Left hindlimb (tissue), 1 donor: ENCODE measurements at regions not wholly inside any gene's neighbourhood (a gene's known extent, or its start where the extent isn't known, plus 50 kb on each side); places are given as distances from the start of the nearest gene placed in this dataset.
"Not testable (repeated sequence)": the region's sequence is repeated elsewhere in the genome, so short reads cannot be mapped to it uniquely, and the experiment has no call there.

Experiments
- DNase-seq: peaks from one replicate; pipeline ENCODE4 v3.0.0-alpha.2; 2018

DNA sequence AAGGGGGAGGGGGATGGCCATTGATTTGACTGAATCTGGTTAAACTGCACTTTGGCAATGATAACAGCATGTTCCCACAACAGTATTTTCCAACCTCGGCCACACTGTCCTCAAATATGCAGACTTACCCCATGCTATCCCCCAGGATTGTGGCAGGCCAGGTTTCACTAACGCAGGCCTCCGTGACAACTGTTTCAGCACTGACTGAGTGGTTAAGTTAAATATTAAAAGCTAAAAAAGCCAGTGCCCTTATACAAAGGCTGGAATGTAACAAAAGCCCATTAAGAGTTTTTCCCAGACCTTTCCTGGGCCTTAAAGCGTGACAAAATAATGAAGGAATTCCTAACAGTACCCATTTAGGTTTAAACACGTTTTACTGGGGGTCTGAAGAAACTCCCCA, 202.9 kb downstream of the USP25 start:
- no peak for DNase-seq

DNA sequence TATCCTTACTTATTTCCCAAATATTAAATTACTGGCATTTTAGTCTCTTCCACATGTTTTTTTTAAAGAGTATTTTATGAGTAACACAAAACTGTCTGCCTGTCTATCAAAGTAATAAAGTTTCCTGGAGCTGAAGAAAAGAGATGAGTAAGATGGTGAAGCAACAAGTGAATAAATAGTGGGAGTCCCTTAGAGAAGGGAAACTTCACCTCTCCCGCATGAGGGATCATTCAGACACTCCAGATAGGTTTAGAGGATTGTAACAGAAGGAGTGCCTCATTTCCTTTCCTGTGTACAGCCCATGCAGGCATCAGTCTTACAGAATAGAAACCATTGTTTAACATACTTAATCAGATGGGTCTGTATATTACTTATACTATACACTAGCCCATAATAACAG, 205.7 kb downstream of the USP25 start:
- DNase-seq = no peak

DNA sequence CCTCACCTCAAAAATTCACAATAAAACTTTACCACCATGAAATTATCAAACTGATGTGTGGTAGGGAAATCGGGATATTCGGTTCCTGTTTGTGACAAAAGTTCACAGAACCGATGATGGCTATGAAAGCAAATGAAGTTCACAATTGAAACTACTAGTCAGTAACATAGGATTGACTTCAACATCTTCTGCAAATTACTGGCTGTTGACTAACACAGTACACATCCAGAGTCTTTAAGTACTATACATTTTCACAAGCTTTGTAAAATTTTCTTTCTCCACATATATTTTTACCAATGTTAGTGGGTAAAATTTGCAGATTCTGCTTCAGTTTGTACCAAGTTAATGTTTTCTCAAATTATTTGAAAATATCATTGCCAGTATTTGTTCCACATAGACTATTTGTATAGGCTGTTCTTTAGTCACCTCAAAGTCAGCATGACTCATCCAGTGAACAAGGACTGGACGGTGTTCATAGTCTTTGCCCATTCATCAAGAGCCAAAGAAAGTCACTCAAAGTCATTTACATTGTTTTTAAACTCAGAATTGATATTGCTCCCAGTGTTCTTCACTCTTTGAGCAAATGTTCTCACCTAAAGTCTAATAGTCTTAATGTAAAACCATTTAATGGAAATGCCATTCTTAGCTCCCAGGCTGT, 213.4 kb downstream of the USP25 start:
- DNase-seq = no peak

- DNase-seq = no peak
Observed at GRCh38 chr21:15947677-15948076, 217.9 kb downstream of the USP25 start.

GRCh38 chr21:15953551-15954116, 223.9 kb downstream of the USP25 start:
- DNase-seq = no peak

GRCh38 chr21:15964236-15964855, 234.6 kb downstream of the USP25 start:
- peak; percentile 44 for DNase-seq

DNA sequence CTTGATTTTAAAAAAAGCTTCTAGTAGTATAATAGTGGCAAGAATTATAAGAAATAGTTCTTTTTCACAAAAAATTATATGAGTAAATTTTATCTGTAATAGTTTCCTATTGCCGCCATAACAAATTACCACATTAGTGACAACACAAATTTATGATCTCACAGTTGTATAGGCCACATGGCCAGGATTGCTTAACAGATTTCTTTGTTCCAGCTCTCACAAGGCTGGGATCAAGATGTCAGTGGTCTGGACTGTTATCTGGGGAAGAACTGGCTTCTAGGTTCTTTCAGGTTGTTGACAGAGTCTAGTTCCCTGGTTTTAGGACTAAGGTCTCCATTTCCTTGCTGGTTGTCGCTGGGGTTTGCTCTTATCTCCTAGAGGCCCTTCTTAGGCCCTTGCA, 236.4 kb downstream of the USP25 start:
- no peak for DNase-seq

DNA sequence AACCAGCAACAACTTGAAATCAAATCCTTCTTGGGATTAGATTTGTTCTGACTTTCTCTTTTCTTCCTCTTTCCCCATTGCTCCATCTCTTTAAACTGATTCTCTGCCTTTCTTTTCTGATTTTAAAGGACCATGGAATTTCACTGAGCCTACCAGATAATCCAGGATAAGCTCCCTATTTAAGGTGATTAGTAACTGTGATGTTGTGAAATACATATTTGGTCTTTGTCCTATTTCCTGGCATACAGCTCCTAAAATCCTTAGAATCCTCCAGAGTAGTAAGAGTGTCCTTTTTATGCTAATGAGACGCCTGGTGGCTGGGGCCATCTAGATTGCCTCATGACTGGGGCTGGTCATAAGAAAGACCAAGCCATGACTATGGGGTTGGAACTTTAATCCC, 236.9 kb downstream of the USP25 start:
- no peak for DNase-seq

DNA sequence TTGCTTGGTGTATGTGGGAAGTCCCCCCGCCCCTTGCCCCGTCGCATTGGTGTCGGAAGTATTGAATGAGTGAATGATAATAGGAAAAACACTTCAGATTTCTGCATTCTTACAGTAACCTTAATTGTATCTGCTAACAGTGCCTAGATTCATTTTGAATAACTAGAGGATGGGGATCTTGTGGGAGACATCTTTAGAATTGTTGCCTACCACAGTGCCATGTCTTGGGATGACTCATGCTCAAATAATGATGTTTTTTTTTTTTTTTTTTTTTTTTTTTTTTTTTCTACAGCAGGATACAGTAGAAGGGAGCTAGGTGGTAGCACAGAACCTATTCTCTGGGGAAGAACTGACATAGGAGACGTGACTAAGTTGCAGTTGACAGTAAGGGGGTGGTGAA, 237.9 kb downstream of the USP25 start:
- no peak for DNase-seq

GRCh38 chr21:15968776-15969310, 239.1 kb downstream of the USP25 start:
- DNase-seq = no peak

- DNase-seq = no peak
Observed at GRCh38 chr21:15976807-15977206, 247.0 kb downstream of the USP25 start.

DNA sequence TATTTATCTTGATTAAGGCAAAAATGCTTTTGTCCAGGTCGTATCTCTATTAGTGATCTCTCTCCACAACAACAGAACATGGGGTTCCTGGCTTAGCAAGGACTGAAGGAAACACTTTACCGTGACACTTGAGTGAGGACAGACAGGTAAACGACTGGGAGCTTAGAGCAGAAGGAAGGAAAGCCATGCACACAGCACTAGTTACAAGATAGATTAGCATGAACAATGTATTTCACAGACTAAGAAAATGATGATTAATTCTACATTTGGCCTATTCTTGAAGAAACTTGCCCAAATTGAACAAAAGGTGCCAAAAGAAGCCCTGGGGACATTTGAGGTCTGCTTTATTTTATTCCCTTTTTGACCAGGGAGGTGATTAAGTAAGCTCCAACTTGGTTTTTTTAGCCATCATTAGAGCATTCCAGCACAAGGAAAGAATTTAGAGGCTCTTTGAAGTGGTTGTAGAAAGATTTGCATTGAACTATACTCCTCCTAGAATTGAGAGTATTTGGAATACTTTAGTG, 248.5 kb downstream of the USP25 start:
- DNase-seq = no peak

DNA sequence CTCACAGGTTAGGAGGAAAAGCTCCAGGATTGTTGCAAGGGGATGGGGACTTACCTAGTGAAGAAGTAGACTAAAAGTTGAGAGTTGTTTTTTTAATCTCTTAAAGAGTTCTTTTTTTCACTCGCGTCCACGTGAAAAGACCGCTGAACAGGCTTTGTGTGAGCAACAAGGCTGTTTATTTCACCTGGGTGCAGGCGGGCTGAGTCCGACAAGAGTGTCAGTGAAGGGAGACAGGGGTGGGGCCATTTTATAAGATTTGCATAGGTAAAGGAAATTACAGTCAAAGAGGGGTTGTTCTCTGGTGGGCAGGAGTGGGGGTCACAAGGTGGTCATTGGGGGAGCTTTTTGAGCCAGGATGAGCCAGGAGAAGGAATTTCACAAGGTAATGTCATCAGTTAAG, 249.7 kb downstream of the USP25 start:
- DNase-seq = not testable (repeated sequence)

GRCh38 chr21:15986277-15986676, 256.5 kb downstream of the USP25 start:
- no peak for DNase-seq

DNA sequence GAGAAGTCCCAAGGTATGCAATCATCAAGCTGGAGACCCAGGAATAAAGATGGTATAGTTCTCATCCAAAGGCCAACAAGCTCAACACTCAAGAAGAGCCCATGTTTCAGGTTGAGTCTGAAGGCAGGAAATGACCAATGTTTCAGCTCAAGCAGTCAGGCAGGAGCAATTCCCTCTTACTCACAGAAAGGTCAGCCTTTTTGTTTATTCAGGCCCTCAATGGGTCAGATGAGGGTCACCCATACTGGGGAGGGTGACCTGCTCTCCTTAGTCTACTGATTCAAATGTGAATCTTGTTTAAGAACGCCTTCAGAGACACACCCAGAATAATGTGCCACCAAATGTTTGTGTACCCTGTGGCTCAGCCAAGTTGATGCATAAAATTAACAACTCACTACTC, 262.4 kb downstream of the USP25 start:
- DNase-seq = no peak

DNA sequence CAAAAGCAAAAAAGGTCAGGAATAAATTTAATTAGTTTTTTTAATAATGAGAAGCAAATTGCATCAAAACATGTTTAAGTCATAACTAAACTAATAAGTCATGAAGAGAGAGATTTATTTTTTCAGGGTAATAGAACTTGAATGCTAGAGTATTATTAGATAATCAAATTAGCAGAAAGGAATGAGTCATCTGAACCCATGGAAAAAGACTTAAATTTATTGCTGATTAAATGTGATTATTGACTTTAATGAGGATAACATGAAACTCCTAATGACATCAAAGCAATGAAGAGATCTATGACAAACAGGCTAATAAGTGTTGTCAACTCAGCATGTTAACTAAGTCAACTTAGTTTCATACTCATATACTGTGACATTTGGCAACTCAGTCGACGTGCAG, 264.2 kb downstream of the USP25 start:
- DNase-seq = no peak

- no peak for DNase-seq
Observed at GRCh38 chr21:15999741-16000140, 270.0 kb downstream of the USP25 start.

DNA sequence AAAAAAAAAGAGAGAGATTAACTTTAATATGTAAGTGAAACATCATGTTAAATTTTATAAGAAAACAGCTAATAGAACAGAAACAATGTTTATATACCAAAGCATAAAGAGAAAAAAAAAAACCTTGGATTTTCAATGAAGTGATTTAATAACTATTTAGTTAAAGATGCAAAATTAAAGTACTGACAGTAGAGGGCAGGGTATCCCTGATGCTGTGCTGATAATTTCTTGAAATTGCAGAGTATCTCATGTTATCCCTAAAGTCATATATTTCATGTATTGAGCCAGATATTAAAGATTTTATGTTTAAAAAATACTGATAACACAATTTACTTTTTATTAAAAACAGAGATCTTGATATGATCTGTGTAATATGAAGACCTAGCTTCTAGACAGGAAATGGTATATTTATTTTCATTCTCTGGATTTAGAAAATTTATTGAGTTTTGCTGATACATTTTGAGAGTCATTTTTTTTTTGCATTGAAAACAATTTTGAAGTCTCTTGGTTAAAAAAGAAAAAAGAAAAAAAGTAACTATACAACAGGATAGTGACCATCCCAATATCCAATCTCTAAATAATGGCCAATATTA, 273.2 kb downstream of the USP25 start:
- no peak for DNase-seq

DNA sequence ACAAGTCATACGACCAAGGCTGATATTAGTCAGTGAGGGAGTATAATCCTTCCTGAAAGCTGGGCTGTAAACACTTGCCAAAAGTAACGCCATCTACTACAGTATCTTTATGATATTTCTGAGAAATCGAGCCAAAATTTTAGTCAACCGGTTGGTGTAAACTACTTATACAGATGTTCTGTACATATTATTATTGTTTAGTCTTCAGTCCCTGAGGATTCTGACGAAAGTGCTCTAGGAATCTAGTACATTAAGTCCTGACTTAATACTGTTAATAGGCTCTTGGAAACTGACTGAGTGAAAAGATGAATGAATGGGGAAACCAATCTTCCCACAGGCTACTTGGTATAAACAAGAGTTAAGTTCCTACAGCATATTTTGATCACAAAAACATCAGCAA, 274.3 kb downstream of the USP25 start:
- DNase-seq = no peak

- no peak for DNase-seq
Observed at GRCh38 chr21:16004523-16004922, 274.7 kb downstream of the USP25 start.

- DNase-seq = no peak
Observed at GRCh38 chr21:16005996-16006395, 276.2 kb downstream of the USP25 start.

- no peak for DNase-seq
Observed at GRCh38 chr21:16007943-16008342, 278.2 kb downstream of the USP25 start.

GRCh38 chr21:16011719-16012118, 281.9 kb downstream of the USP25 start:
- DNase-seq = no peak

DNA sequence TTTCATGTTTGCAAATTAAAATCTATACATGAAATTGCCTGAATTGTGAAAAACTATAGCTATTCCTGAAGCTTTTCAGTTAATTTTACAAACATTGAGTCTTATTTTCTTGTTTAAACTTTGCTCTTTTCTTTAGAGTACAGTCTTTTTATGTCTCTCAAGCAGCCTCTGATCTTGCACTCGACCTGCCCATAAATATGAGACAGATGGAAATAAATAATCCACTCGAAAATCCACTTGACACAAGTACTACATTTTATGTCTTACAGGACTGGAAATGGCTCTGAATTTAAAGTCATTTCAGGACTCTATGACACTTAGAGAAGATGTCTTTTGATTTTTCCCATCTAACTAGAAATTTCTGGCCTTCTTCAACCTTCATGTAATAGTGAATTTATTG, 283.8 kb downstream of the USP25 start:
- no peak for DNase-seq
